ENCODE measurements at regions not wholly inside any gene's neighbourhood (a gene's known extent, or its start where the extent isn't known, plus 50 kb on each side); places are given as distances from the start of the nearest gene placed in this dataset.
"Not testable (repeated sequence)": the region's sequence is repeated elsewhere in the genome, so short reads cannot be mapped to it uniquely, and the experiment has no call there.

DNA sequence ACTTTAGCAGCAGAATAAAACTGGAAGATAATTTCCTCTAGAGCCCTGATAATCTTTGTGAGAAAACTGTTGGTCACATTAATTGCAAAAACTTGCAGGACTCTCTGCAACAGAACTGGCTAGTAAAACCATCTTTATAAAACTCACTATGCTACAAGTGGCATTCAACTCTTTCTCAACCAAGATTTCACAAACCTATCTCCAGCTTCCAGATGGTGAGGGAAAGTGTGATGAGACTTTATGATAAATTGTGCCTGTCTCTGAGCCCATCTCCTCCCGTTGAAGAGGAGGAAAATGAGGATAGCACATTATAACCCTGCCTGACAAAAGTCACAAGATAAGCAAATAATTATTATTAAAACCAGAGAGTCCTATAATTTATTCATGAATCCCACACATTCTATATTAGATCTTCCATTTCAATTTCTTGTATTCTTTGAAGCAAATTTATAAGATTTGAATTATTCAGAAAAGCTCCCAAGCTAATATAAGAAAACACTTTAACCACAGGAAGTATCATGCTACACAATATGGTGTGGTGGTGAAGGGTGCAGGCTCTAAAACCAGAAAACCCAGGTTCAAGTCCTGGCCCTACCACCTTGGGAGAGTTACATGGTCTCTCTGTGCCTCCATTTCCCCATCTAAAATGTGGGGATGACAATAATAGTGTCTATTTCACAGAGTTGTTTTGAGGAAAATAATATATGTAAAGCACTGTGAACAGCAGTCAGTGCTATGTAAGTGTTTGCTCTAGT is 65.6 kb upstream of the CHRNB4 start:
- H3K36me3 ChIP-seq (ENCODE audit: control insufficient read depth in 2 of 4, insufficient read depth in 4 of 4, low read length in 3 of 4); H3K23me2 ChIP-seq (ENCODE audit: low read depth, low read length); H4K8ac ChIP-seq (ENCODE audit: extremely low read depth, insufficient read depth, low read length); H2BK12ac ChIP-seq (ENCODE audit: low read depth, low read length); H3K14ac ChIP-seq (ENCODE audit: insufficient read length); H3K27me3 ChIP-seq (replicated peaks in 1 of 4; ENCODE audit: control insufficient read depth in 3 of 4, extremely low read depth in 1 of 4, insufficient read depth in 3 of 4, low read length in 3 of 4); H2AFZ ChIP-seq (ENCODE audit: low read length); H2BK120ac ChIP-seq (replicated peaks; ENCODE audit: low read depth, low read length); H3K4me1 ChIP-seq (replicated peaks in 1 of 4; ENCODE audit: control insufficient read depth in 3 of 4, insufficient read depth in 4 of 4, low read length in 3 of 4); H3K9me3 ChIP-seq (ENCODE audit: insufficient read depth in 2 of 2, low read depth in 1 of 2, low read length in 1 of 2); H4K20me1 ChIP-seq (replicated peaks in 1 of 2; ENCODE audit: control insufficient read depth in 1 of 2, insufficient read depth in 2 of 2, low read length in 2 of 2); H4K5ac ChIP-seq (ENCODE audit: insufficient read length, low read depth, low read length); H3K4me2 ChIP-seq (ENCODE audit: insufficient read depth in 1 of 2, low read depth in 2 of 2, low read length in 2 of 2); H3K4me3 ChIP-seq (ENCODE audit: extremely low read depth in 1 of 4, insufficient read depth in 2 of 4, low read depth in 3 of 4, low read length in 4 of 4); FAIRE-seq; H2BK15ac ChIP-seq (ENCODE audit: low read length); H3K79me2 ChIP-seq (ENCODE audit: control insufficient read depth in 1 of 2, insufficient read depth in 2 of 2, low read length in 2 of 2); H2BK20ac ChIP-seq (ENCODE audit: low read length); H4K91ac ChIP-seq (replicated peaks; ENCODE audit: insufficient read length, low read length); H2BK5ac ChIP-seq (ENCODE audit: low read depth, low read length); H3K18ac ChIP-seq (ENCODE audit: extremely low read depth, low read length); H3K79me1 ChIP-seq (ENCODE audit: low read depth, low read length); H3K56ac ChIP-seq (replicated peaks; ENCODE audit: insufficient read length, low read depth, low read length); DNase-seq (ENCODE audit: low read depth in 1 of 2, low spot score in 2 of 2); H3K23ac ChIP-seq (ENCODE audit: insufficient read length); H3K9ac ChIP-seq (replicated peaks in 1 of 4; ENCODE audit: extremely low read depth in 1 of 4, low read depth in 3 of 4, low read length in 3 of 4); H3K27ac ChIP-seq (ENCODE audit: low read depth, low read length); H3K4ac ChIP-seq (replicated peaks; ENCODE audit: insufficient read length, low read depth, low read length); H2AK5ac ChIP-seq (ENCODE audit: low read depth, low read length); POLR2A ChIA-PET (ENCODE audit: partially characterized antibody): not testable (repeated sequence)
- WGBS, 2 experiments (ENCODE audit: extremely low coverage in 1 of 2, insufficient coverage in 1 of 2, insufficient read length in 1 of 2, insufficient replicate concordance in 2 of 2, low coverage in 1 of 2, low lambda C conversion rate in 2 of 2, missing lambda C conversion rate in 1 of 2): 95% methylated on average over 1 of the region's 1 CpG; no CpG with 5 or more reads in 1 of the 2 experiments
- CTCF ChIA-PET (ENCODE audit: partially characterized antibody): interaction anchor here (0.6 to 15.5 kb wide), 9 partner anchors 14 to 379 kb away, joined by 3 to 256 read pairs (median 9); partner anchors contain the start of genes CHRNA3 and CHRNB4

Data from H1 (cell line).